Astrocyte of the cerebellum (primary cell): ENCODE measurements at regions not wholly inside any gene's neighbourhood (a gene's known extent, or its start where the extent isn't known, plus 50 kb on each side); places are given as distances from the start of the nearest gene placed in this dataset.

Experiments
- DNase-seq: peaks from one replicate; pipeline ENCODE4 v3.0.0-alpha.2; 2011; ENCODE audit warnings: low read depth
- H3K4me3 ChIP-seq: 2 replicates; pipeline ENCODE4 v1.5.1; 2011; ENCODE audit warnings: mild to moderate bottlenecking, low read depth, low read length, moderate library complexity
- in situ Hi-C: cut with HindIII; loops from 2 replicates; pipeline ENCODE4 v1.10.0; 2017; ENCODE audit warnings: low sequenced_read_pairs
- TF ChIP-seq, protein P1 (sequence below): IDR thresholded peaks from 2 replicates; pipeline ENCODE4 v1.5.1; 2012; ENCODE audit warnings: low read length, low read depth, moderate library complexity, mild to moderate bottlenecking; ENCODE audit errors: missing control alignments

DNA sequence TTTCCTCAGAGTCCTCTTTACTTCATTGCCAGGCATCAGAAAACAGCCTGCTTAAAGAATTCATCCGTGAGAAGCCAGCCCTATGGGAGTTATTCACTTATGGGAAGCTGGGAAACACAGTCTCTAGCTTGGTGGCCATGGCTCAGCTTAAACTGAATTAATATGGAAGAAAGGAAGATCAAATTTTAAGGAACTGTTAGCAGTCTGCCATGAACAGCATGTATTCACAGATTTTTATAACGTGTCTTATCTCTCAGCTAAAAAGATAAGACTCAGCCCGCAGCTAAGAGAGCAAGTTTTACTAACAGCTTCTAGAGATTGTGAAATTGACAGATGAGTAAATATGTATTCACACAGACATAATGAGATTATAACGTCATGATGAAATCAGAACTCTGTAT, 253.7 kb upstream of the RXFP2 start:
- no peak for DNase-seq
- in situ Hi-C loops, result no loop called here
- no peak overlapping the region for H3K4me3 ChIP-seq
- TF ChIP-seq, protein P1, sequence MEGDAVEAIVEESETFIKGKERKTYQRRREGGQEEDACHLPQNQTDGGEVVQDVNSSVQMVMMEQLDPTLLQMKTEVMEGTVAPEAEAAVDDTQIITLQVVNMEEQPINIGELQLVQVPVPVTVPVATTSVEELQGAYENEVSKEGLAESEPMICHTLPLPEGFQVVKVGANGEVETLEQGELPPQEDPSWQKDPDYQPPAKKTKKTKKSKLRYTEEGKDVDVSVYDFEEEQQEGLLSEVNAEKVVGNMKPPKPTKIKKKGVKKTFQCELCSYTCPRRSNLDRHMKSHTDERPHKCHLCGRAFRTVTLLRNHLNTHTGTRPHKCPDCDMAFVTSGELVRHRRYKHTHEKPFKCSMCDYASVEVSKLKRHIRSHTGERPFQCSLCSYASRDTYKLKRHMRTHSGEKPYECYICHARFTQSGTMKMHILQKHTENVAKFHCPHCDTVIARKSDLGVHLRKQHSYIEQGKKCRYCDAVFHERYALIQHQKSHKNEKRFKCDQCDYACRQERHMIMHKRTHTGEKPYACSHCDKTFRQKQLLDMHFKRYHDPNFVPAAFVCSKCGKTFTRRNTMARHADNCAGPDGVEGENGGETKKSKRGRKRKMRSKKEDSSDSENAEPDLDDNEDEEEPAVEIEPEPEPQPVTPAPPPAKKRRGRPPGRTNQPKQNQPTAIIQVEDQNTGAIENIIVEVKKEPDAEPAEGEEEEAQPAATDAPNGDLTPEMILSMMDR, result no peak

DNA sequence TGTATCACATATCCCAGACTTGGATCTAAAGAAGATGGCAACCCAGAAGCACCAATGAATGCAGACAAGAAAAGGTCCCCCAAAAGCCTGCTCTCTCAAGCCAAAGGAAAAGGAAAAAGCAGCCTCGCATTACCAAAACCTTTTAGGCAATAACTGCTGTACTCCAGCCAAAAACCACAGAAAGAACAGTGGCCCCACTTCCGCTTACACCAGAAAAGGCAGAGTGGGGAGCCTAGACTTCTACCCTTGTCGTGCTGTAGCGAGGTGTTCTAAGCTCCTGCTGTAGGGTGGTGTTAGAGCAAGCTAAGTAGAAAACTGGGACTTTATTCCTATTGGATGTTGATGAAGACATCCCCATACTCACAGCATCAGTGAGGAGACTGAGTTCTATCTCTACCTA, 244.0 kb upstream of the RXFP2 start:
- no peak overlapping the region for H3K4me3 ChIP-seq
- in situ Hi-C loops, result no loop called here
- TF ChIP-seq, protein P1, result no peak
- no peak for DNase-seq

DNA sequence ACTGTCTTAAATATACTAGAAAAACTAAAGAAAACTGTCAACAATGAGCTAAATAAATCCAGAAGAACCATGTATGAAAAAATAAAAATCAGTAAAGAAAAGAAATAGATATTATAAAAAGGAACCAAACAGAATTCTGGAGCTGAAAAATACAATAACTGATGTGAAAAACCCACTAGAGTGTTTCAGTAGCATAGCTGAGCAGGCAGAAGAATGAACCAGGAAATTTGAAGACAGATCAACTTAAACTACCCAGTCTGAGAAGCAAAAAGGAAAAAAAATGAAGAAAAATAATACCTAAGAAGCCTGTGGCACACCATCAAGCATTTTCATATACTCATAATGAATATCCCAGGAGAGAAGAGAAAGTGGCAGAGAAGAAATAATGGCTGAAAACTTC, 240.1 kb upstream of the RXFP2 start:
- in situ Hi-C loops, result no loop called here
- no peak for DNase-seq
- TF ChIP-seq, protein P1, result no peak
- H3K4me3 ChIP-seq, result no peak overlapping the region

DNA sequence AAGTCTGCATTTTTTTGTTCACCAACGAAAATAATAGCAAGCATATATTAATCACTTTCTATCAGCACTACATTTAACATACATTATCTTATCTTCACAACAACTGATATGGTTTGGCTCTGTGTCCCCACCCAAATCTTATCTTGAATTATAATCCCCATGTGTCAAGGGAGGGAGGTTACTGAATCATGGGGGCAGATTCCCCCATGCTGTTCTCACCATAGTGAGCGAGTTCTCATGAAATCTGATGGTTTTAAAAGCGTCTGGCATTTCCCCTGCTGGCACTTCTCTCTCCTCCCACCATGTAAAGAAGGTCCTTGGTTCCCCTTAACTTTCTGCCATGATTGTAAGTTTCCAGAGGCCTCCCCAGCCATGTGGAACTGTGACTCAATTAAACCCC, 235.7 kb upstream of the RXFP2 start:
- TF ChIP-seq, protein P1, result no peak
- DNase-seq, result no peak
- no peak overlapping the region for H3K4me3 ChIP-seq
- in situ Hi-C loops, result no loop called here

DNA sequence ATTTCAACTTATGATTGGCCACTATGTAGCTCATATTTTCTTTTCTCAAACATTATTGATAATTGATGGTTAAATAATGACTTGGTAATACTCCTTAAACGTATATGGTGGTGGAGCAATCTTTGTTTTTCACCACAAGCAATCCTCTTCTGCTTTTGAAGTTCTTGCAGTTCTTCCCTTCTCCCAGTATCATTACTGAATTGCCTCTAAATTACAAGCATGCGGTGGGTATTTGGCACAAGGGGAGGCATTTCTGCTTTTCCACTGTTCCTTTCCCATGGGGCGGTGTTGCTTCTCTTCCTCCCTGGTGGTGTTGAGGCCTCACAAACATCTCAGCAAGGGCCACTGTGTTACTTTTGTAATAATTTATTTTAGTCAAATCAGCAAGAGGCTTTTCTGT, 234.4 kb upstream of the RXFP2 start:
- no peak for DNase-seq
- TF ChIP-seq, protein P1, result no peak
- H3K4me3 ChIP-seq, result no peak overlapping the region
- in situ Hi-C loops, result no loop called here

DNA sequence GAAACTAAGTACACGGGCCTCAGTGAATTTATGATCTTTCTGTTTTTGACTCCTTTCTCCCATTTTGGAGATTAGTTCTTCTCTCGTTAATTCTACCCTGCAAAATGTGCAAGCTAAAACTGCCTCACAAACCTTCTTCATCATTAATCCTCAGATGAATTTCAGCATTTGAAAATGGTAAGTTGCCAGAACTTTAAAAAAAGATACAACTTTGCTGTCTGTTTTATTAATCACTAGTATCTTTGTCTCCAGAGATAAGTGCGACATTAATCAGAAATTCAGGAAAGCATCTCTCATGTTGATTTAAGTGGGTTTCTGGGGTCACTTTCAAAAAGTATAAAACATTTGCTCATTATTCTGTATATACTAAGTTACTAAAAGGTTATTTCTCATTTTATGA, 227.0 kb upstream of the RXFP2 start:
- in situ Hi-C loops, result no loop called here
- H3K4me3 ChIP-seq, result no peak overlapping the region
- DNase-seq, result no peak
- TF ChIP-seq, protein P1, result no peak

DNA sequence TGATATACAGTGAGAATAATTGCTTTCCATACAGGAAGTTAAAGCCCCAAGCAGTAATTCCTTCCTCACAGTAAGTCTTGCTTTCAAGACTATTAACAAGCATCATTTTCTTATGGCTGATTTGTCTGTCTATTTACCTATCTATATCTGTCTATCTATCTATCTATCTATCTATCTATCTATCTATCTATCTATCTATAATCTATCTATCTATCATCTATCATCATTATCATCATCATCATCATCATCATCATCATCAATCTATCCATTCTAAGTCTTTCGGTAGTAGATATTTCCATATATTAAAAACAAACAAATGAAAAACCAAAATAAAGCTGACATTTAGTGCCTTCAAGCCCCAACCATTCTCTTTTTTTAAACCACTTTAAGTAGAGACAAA, 224.4 kb upstream of the RXFP2 start:
- DNase-seq, result no peak
- H3K4me3 ChIP-seq, result no peak overlapping the region
- in situ Hi-C loops, result no loop called here
- TF ChIP-seq, protein P1, result no peak
